T follicular helper cell (primary cell): ENCODE measurements at regions not wholly inside any gene's neighbourhood (a gene's known extent, or its start where the extent isn't known, plus 50 kb on each side); places are given as distances from the start of the nearest gene placed in this dataset.
"Not testable (repeated sequence)": the region's sequence is repeated elsewhere in the genome, so short reads cannot be mapped to it uniquely, and the experiment has no call there.

Experiments used
- DNase-seq: peaks from one replicate; pipeline ENCODE4 v3.0.0-alpha.2; 2020; ENCODE audit warnings: low read depth

DNA sequence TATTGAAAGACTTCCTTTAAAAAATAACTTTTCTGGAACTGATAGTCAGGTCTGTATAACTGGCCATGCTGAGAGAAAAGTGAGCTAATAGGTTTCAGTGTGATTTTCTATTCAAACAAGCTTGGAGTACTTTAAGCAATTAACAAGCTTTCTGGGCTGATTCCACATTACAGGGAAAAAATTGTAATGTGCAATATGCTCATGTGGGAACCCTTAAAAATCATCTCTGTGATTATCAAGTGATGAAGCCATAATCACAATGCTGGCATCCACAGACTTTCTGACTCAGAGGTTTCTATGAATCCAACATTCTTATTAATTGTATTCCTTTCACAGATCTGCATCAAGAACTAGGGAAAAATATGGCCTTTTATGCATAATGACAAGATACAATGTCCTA is 212.2 kb upstream of the ACO1 start:
- no peak for DNase-seq

DNA sequence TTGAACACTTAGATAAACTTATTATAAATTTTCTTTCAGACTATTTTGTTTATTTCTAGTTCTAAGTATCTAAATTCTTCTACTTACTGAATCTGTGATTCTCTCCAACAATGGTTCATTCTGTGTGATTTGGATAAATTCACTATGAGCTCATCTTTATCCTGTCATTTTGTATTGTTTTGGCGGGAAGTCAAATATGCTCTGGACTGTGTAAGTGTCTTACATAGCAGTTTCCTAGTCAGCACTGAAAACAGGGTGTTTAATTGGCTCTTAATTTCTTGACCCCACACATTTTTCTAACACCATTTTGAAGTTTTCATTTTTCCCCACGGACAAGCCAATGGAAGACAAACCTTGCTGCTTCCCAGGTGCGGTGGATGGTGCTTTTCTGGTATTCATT is 207.0 kb upstream of the ACO1 start:
- DNase-seq = no peak

DNA sequence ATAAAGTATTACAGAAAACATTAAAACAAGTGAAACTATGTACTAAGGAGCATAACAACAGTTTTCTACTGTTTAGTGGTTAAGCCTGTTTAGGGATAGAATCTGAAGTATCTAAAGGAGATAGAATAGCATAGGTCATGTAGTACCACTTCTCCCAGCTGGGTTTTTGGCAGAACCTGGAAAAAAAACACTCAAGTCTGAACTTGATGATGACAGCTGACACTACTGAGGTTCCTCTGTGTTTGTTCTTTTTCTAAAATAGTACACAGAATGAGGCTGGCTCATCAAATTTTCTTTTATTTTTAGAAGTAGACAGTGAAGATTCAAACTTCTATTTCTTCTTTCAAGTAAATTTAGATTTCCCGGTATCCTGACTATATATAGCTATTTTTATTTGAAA is 203.8 kb upstream of the ACO1 start:
- no peak for DNase-seq

DNA sequence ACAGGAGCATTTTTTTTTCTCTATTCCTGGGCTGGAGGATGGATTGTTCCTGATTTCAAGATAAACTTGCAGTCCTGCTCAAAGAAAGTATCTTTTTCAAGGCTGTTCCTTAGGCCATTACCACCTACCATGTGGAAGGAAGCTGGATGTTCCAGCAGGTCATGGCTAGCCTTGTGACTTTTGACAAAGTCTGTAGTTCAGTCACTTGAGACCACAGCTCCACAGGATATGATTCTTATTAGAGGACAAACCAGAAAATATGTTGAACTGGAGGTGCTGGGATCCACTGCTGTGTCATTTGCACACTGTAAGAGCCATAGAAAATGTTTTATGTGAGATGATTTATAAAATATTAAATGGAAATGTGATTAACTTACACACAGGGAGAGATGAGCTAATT is 184.2 kb upstream of the ACO1 start:
- DNase-seq = no peak

DNA sequence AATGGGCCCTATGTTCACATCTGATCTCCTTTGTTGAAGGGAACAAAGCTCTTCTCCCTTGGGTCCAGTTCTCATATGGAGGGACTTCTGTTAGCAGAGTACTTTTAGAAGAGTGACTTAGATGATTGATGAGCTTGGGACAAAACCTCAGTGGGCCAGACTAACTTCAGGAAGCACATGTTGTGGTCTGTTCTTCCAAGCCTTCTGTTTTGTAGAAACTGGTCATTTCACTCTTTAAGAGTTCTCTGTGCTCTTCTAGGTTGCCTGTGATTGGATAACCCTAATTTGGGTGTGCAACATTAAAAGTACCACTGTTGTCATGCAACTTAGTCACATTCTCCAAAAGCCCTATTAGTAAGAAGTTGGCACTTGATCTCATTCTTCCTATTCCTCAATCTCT is 183.5 kb upstream of the ACO1 start:
- no peak for DNase-seq

DNA sequence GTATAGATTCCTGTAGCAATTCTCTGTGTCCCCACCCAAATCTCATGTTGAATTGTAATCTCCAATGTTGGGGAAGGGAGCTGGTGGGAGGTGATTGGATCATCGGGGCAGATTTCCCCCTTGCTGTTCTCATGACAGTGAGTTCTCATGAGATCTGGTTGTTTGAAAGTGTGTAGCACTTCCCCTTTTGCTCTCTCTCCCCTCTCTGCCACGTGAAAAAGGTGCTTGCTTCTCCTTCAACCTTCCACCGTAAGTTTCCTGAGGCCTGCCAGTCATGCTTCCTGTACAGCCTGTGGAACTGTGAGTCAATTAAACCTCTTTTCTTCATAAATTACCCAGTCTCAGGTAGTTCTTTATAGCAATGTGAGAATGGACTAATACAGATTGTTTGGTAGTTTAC is 175.3 kb upstream of the ACO1 start:
- DNase-seq = not testable (repeated sequence)

DNA sequence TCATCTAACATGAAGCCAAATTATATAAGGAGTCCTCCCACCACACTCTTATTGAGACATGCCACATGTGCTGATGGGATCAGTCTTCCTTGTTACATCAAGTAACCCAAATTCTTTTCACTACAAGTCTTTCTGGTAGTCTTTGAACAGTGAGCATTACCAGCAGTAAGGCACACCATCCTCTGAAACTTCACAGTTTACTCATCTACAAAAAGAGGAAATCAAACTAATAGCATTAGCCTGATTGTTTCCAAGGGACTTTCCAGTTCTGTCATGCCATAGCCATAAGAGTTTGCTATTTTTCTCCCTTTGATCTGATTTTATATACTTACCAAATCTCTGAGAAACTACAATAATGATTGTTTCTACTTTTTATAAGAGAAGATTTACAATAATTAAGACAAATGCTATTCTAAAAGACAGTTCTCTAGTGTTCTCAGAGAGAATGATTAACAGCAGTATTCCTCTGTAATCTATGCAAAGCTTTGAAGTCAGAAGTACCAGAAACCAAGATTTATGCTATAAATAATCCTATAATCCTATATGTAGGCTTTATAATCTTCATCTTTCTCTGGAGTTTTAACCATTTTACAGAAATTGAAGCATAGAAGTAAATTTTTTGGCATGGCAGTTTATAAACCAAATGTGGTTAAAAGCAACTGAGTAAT is 166.2 kb upstream of the ACO1 start:
- DNase-seq = no peak

DNA sequence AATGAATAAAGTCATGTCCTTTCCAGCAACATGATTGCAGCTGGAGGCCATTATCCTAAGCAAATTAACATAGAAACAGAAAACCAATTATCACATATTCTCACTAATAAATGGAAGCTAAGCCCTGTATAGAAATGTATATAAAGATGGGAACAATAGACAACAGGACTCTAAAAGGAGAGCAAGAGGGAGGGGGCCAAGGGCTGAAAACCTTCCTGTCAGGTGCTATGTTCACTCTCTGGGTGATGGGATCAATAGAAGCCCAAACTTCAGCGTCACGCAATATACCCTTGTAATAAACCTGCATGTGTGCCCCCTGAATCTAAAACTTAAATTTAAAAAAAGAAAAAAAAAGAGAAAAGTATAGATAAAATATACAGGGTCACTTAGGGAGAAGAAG is 163.7 kb upstream of the ACO1 start:
- DNase-seq = no peak

DNA sequence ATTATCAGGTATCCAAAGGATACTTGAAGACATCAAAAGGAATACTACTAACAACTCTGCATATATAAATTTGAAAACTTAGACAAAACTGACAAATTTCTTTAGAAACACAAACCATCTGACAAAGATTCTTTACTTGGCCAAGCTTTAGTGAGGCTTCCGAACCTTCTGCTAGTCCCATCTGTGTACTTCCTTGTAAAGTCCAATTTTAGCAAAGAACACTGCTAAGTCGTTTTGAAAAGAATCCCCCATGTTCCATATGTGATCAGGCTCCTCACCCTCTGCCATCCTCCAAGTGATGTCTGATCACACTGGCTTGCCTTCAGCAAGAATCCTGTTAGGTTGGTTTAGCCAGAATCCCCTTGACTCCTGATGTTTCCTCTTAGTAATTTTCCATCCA is 150.0 kb upstream of the ACO1 start:
- no peak for DNase-seq

DNA sequence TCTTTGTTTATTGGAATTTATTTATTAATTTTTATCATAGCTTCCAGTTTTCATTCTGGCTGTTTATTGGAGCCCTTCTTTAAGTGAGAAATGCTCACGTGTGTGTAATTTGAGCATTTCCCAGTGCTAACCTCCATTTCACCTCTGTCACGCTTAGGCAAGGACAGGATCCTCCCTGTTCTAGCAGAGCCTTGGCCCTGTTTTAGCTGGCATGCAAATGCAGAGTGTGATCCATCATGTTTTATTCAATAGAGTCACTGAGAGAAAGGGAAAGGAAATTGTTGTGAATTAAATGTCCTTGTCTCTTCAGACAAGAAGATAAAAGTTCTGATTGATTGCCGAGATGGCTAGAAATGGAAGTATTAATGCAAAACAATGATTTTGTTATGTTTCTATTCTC is 137.3 kb upstream of the ACO1 start:
- no peak for DNase-seq

DNA sequence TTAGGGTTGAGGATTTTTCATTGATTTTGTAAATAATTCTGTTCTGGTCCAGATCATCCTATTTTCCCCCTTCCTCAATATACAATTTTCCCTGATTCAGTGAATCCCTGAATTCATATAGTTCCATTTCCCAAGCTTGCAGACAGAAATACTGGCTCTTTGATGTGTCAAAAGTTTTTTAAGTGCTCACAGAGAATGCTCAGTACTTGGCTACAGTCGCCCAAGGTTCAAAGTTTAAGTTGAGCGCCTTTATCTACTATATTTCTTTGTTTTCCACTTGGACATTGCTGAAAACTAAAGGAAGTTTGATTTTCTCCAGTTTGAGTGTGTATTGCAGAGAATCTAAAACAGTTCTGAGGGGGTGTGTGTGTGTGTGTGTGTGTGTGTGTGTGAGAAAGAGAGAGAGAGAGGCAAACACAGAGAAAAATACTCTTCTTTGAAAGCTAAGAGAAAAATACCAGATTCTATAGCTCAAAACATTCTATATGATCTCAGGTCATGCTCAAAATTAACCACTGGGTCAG is 136.2 kb upstream of the ACO1 start:
- no peak for DNase-seq

DNA sequence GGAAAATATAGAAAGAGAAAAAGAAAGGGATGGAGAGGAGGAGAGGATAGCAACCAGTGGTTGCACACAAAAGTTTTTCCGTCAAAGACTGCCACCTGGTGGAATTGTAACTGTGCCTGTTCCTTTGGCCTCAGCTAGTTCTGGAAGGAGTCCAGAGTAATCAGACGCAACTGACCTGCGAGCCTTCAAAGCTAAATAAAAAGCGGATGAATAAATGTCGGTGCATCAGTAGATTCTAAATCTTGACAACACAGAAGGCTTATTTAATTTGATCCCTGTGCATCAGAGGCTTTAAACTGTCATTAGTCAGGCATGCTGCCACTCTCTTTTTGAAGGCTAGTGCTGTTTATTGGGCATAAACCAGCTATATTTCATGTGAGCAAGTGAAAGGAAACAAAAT is 132.9 kb upstream of the ACO1 start:
- DNase-seq = peak; percentile 0

DNA sequence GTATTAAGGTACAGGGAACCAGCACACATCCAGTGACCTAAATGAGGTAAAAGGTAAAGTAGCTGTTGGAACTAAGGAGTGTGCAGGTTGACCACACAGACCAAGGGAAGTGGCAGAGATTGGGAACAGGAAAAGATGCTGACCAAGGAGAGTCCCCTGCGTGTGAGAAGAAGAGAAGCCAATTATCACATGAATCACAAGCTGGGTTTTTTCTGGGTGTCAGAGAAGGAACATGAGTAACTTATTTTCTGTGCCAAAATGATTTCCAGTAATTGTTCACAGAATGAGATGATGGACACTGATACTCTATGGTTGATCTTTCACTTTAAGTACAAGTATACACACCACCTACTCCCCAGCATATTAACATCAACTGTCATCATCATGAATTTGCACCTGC is 130.7 kb upstream of the ACO1 start:
- no peak for DNase-seq

DNA sequence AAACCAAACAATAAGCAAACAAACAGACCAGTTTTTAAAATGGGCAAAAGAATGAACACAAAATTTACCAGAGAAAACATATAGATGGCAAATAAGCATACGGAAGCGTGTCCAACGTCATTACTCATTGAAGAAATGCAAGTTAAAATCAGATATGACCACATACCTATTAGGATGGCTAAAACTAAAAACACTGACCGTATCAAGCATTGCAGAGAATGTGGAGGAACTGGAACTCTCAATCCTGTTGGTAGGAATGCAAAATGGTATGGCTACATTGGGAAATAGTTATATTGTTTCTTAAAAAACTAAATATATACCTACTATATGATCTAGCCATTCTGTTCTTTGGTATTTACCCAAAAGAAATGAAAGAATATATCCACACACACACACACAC is 129.4 kb upstream of the ACO1 start:
- no peak for DNase-seq

DNA sequence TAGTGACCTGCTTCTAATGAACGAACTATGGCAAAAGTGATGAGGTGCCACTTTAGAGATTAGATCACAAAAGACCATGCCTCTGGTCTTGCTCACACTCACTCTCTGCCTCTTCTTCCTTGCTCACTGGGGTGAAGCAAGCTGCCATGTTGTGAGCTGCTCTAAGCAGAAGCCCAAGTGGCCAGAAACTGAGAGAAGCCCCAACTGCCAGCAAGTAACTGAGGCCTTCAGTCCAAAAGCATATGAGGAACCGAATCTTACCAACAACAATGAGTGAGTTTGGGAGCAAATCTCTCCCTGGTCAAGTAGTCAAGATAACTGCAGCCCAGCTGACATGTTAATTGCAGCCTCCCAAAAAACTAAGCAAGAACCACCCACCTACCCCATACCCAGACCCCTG is 126.0 kb upstream of the ACO1 start:
- no peak for DNase-seq

DNA sequence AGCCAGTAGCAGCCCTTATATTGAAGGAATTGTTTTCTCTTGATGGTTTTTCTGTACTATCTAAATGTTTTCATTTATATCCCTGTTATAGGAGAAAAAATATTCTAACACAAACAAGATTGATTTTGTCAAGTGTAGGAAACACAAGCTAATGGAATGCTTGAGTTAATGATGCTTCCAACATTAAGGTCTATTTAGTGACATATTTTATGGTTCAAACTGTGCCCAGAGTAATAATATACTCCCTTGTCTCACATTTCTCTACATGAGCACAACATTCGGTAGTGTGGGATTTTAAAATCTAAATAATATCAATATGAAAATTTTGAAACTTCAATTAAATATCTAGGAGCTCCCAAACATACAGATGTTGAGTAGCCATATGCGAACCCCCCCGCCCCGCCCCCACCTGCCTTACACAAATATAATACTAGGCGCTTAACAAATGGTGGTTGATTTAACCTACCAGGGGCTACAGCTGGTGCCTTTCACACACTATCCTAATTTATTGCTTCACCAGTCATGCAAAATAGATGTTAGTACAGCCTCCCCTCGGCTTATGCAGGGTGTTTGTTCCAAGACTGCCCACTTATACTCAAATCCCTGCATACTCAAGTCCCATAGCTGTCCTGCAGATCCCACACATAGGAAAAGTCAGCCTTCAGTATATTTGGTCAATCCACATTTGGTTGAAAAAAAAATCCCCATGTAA is 124.1 kb upstream of the ACO1 start:
- DNase-seq = no peak

DNA sequence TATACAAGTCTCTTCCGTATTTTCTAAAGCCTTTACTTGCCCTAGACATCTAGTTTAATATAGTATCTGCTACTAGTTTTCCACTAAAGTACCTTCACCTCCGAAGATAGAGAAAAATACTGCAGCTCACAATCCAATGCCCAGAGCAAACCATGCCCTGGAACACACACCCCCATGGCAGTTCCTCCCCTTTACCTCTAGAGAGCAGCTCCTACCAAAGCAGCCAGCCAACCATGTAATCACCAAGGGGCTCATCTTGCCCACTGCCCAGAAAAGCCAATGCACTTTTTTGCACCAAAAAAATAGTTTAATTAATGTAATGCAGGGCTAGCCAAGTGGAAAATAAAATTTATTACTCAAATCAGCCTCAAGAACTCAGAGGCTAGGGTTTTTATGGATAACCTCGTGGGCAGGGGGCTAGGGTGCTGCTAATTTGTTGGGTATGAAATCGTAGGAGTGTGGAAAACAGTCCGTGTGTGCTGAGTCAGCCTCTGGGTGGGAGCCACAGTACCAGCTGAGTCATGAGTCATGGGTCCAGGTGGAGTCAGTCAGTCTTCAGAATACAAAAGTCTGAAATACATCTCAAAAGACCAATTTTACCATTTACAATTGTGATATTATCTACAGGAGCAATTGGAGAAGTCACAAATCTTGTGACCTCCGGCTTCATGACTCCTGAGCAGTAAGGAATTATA is 120.1 kb upstream of the ACO1 start:
- no peak for DNase-seq

DNA sequence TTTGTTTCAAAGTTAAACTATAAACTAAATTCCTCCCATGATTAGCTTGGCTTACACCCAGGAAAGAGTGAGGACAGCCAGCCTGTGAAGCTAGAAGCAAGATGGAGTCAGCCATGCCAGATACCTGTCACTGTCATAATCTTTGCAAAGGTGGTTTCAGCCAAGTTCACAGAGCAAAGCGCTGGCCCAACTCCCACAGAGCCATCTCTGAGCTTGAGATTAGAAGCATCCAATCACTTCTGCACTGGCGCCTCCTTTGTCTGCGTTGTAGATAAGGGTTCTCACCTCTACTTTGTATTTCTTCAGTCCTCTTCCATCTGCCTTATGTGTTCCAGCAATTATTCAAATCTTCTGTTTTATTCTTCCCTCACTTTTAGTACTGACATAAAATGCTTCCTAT is 119.4 kb upstream of the ACO1 start:
- DNase-seq = no peak

DNA sequence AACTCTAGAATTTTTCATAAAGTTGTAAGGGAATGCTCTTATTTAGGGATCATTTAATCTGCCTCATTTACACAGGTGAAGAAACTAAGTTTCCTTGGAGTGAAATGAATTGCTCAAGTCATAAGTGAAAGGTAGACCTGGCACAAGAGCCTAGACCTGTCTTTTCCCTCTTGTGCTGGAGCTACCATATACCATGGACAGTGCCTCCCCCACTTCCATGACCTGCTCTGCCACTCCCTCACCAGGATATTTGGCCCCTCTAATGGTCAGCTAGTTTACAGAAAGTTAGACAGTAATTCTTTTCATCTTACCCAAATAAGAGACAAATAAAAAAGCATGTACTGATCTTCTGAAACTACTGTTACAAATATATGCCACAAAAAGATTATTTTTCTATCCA is 105.5 kb upstream of the ACO1 start:
- DNase-seq = no peak

DNA sequence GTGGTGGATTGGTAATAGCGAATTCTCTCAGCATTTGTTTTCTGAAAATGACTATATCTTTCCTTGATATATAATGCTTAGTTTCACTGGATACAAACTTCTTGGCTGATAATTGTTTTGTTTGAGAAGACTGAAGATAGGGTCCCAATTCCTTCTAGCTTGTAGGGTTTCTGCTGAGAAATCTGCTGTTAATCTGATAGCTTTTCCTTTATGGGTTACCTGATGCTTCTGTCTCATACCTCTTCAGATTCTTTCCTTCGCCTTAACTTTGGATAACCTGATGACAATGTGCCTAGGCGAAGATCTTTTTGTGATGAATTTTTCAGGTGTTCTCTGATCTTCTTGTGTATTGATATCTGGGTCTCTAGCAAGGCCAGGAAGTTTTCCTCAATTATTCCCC is 94.7 kb upstream of the ACO1 start:
- DNase-seq = no peak

DNA sequence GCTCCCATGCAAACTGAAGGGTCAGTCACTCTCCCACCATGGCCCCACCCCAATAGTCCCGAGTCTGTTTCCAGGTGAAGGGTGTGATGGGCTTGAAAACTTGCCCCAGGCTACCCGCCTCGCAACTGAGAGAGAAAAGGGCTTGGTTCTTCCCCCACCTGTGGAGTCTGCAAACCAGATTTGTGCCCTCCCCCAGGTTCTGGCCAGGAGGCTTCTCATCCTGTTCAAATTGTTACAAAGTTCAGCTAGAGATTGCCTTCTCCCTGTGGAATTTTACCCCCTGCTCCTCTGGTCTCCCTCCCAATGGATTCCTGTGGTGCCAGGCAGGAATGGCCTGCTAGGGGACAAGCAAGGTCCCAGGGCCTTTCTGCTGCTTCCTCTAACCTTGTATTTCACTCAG is 93.1 kb upstream of the ACO1 start:
- DNase-seq = no peak

DNA sequence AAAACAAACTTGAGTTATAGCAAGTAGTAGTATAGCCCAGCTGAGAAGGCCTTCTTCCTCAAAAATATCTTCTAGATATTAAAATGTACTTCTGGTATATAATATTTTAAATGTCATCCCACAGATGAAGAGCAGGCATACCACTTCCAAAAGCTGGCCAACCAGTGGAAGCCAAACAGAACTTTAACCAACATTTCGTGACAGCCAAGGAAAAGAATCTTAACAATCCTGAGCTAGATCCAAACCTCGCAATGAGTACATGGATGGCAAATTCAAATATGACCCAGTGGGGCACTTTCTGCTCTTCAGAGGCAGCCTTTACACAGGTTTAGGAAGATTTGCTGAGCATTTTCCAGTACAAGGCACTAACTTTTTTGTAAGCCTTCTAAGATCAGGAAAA is 91.8 kb upstream of the ACO1 start:
- DNase-seq = no peak

DNA sequence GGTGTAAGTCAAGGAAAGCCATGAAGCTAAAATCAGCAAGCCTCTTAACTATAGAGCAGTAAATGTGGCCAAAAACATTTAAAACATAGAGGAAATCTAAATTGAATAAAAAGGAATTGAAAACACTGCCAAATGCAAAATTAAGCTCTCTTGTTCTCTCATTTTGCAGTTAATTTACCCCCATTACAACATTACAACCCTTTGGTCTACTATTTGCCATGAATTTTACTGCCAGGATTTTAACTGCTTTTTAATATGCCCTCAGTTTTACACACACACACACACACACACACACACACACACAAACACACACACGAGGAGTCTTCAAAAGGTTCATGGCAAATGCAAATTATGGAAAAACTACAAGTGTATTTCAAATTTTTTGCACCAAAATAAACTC is 91.4 kb upstream of the ACO1 start:
- DNase-seq = no peak
